ENCODE measurements at regions not wholly inside any gene's neighbourhood (a gene's known extent, or its start where the extent isn't known, plus 50 kb on each side); places are given as distances from the start of the nearest gene placed in this dataset.

- TF ChIP-seq EZH2 (IDR thresholded peaks at IDR 0.05) (no peak), POLR2AphosphoS5 (IDR thresholded peaks at IDR 0.05; ENCODE audit: borderline replicate concordance, low read depth, low read length) (no peak), FOXP2 (optimal IDR thresholded peaks at IDR 0.05; ENCODE audit: control extremely low read depth, extremely low read length, insufficient read depth) (no peak)
These were observed 2284.3 kb upstream of the PCDH20 start for GRCh38 chr13:63699948-63700347.
